GM12878 (cell line): ENCODE measurements at regions not wholly inside any gene's neighbourhood (a gene's known extent, or its start where the extent isn't known, plus 50 kb on each side); places are given as distances from the start of the nearest gene placed in this dataset.

ENCODE experiments used
- ATAC-seq: fragments of 200-7000 bp; cut with Tn5 transposase; 3 replicates; pipeline ENCODE4 v1.9.1; 2020; ENCODE audit warnings: mild to moderate bottlenecking, moderate library complexity
- BruUV-seq: library from RNA; stranded (reverse); fragments of 400-500 nt; replicated peaks from 2 replicates; lab custom pipeline; 2021; lab: Mats Ljungman, UMichigan
- CTCF ChIA-PET: fragments of 300-600 bp; sonication (Branson Sonifier 250); formaldehyde crosslinking; extraction: SDS; loops from one replicate; lab custom pipeline; 2021; ENCODE audit warnings: inconsistent platforms; lab: Yijun Ruan, JAX
- POLR2A ChIA-PET: fragments of 350-600 bp; formaldehyde crosslinking; extraction: SDS; loops from one replicate; lab custom pipeline; 2021; ENCODE audit warnings: inconsistent platforms; lab: Charles Lee
- RAD21 ChIA-PET: fragments of 300-600 bp; sonication (Branson Sonifier 250); formaldehyde crosslinking; loops from one replicate; lab custom pipeline; 2023; ENCODE audit warnings: antibody characterized with exemption; ENCODE audit not compliant: unreplicated experiment; lab: Charles Lee
- SMC1A ChIA-PET: fragments of 300-600 bp; sonication (Branson Sonifier 250); formaldehyde crosslinking; loops from one replicate; lab custom pipeline; 2023; ENCODE audit not compliant: unreplicated experiment, uncharacterized antibody; lab: Charles Lee
- DNase-seq: peaks from one replicate; pipeline ENCODE4 v3.0.0-alpha.2; 2011; ENCODE audit warnings: low read depth, low spot score
- FAIRE-seq: peaks from 3 replicates; lab custom pipeline; 2011; peaks lifted over from hg19 to GRCh38; lab: Jason Lieb, UNC
- H2AFZ ChIP-seq: 2 replicates; pipeline ENCODE4 v1.6.0; 2011; ENCODE audit warnings: low read depth, low read length, control low read depth; ENCODE audit not compliant: control insufficient read depth
- H3K27ac ChIP-seq: 2 replicates; pipeline ENCODE4 v1.5.1; 2011; ENCODE audit warnings: control low read depth; ENCODE audit not compliant: control insufficient read depth, insufficient read depth
- H3K27me3 ChIP-seq, 2 experiments: replicated peaks in 1 of 2; 2 replicates each; pipeline versions ENCODE4 v1.6.0 to v1.6.1; 2011; ENCODE audit warnings: low read length in 1 of 2; ENCODE audit not compliant: control insufficient read depth in 2 of 2, insufficient read depth in 2 of 2
- H3K36me3 ChIP-seq, 2 experiments: 2 replicates each; pipeline ENCODE4 v1.5.1; 2011; ENCODE audit warnings: low read length in 1 of 2; ENCODE audit not compliant: control insufficient read depth in 2 of 2, insufficient read depth in 2 of 2
- H3K4me1 ChIP-seq: 2 replicates; pipeline ENCODE4 v1.6.1; 2011; ENCODE audit warnings: mild to moderate bottlenecking, low read length, moderate library complexity, mixed read lengths; ENCODE audit not compliant: control insufficient read depth, insufficient read depth
- H3K4me2 ChIP-seq: 2 replicates; pipeline ENCODE4 v1.6.0; 2011; ENCODE audit warnings: control low read depth; ENCODE audit not compliant: control insufficient read depth, insufficient read depth
- H3K4me3 ChIP-seq: fragments of 200-600 bp; sonication (generic); 2 replicates; pipeline ENCODE4 v1.5.1; 2016
- H3K79me2 ChIP-seq: 2 replicates; pipeline ENCODE4 v1.6.0; 2011; ENCODE audit warnings: low read length; ENCODE audit not compliant: control insufficient read depth, insufficient read depth
- H3K9ac ChIP-seq: 2 replicates; pipeline ENCODE4 v1.8.0; 2011; ENCODE audit warnings: low read length, control low read depth, mixed read lengths; ENCODE audit not compliant: control insufficient read depth, insufficient read depth
- H3K9me3 ChIP-seq: replicated peaks from 3 replicates; pipeline ENCODE4 v1.5.1; 2011; ENCODE audit warnings: mild to moderate bottlenecking, low read length; ENCODE audit not compliant: control insufficient read depth, insufficient read depth
- H4K20me1 ChIP-seq: 2 replicates; pipeline ENCODE4 v1.6.0; 2011; ENCODE audit not compliant: control insufficient read depth, insufficient read depth
- BCL11A ChIP-seq: IDR thresholded peaks from 2 replicates; pipeline ENCODE4 v1.6.1; 2011; ENCODE audit warnings: low read depth, low read length
- BRCA1 ChIP-seq: IDR thresholded peaks from 2 replicates; pipeline ENCODE4 v1.6.1; 2011; ENCODE audit warnings: low read depth, low read length, improper control_type of control experiment
- IRF5 ChIP-seq: fragments of 450-650 bp; IDR thresholded peaks from 2 replicates; pipeline ENCODE4 v1.6.1; 2017; ENCODE audit warnings: borderline replicate concordance
- JUNB ChIP-seq: IDR thresholded peaks from 2 replicates; pipeline ENCODE4 v1.6.1; 2016; ENCODE audit warnings: antibody characterized with exemption, mild to moderate bottlenecking
- NFXL1 ChIP-seq: fragments of 450-650 bp; IDR thresholded peaks from 2 replicates; pipeline ENCODE4 v1.6.1; 2017; ENCODE audit warnings: antibody characterized with exemption, mild to moderate bottlenecking, borderline replicate concordance
- NFYA ChIP-seq: IDR thresholded peaks from 2 replicates; pipeline ENCODE4 v1.6.1; 2011; ENCODE audit warnings: low read depth, mild to moderate bottlenecking, low read length, improper control_type of control experiment, borderline replicate concordance
- NR2C1 ChIP-seq: fragments of 450-650 bp; IDR thresholded peaks from 2 replicates; pipeline ENCODE4 v1.6.1; 2017; ENCODE audit warnings: antibody characterized with exemption, mild to moderate bottlenecking, moderate library complexity
- PAX5 ChIP-seq: IDR thresholded peaks from 2 replicates; pipeline ENCODE4 v1.6.1; 2011; ENCODE audit warnings: low read depth, low read length, borderline replicate concordance
- SMARCA5 ChIP-seq: fragments of 450-650 bp; IDR thresholded peaks from 2 replicates; pipeline ENCODE4 v1.6.1; 2017; ENCODE audit warnings: mild to moderate bottlenecking
- ZNF384 ChIP-seq: IDR thresholded peaks from 2 replicates; pipeline ENCODE4 v1.6.1; 2012; ENCODE audit warnings: low read depth, mild to moderate bottlenecking, low read length, improper control_type of control experiment, borderline replicate concordance
- WGBS: methylation state at CpG from one replicate; pipeline ENCODE4 v1.1.6; 2016; ENCODE audit warnings: low lambda C conversion rate; ENCODE audit not compliant: insufficient replicate concordance, insufficient coverage; ENCODE audit errors: missing lambda C conversion rate; 5-methylcytosine and 5-hydroxymethylcytosine counted together
- in situ Hi-C: fragments of 300-500 bp; cut with MboI; formaldehyde crosslinking; loops from 9 replicates; pipeline ENCODE4 v1.14.3; 2018; ENCODE audit warnings: mixed read lengths
- intact Hi-C: fragments of 100-400 bp; cut with micrococcal nuclease; formaldehyde crosslinking; loops from one replicate; pipeline ENCODE4 v1.14.2; 2022; ENCODE audit not compliant: unreplicated experiment
- TF ChIP-seq, protein P1 (sequence below): IDR thresholded peaks from 2 replicates; pipeline ENCODE4 v1.6.1; 2012; ENCODE audit warnings: low read depth, low read length, improper control_type of control experiment
- TF ChIP-seq, protein P2 (sequence below): fragments of 450-650 bp; IDR thresholded peaks from 2 replicates; pipeline ENCODE4 v1.6.1; 2016; ENCODE audit warnings: mild to moderate bottlenecking
- TF ChIP-seq, protein P3 (sequence below): fragments of 450-650 bp; formaldehyde crosslinking; IDR thresholded peaks from 2 replicates; pipeline ENCODE4 v1.4.0; 2020; ENCODE audit warnings: mild to moderate bottlenecking, moderate library complexity
- TF ChIP-seq, protein P4 (sequence below): fragments of 450-650 bp; IDR thresholded peaks from 2 replicates; pipeline ENCODE4 v1.6.1; 2017; ENCODE audit warnings: mild to moderate bottlenecking, moderate library complexity

GRCh38 chr2:62339837-62340236, 143.9 kb downstream of the B3GNT2 start:
- intact Hi-C loops: loop anchor here (2.0 to 10.0 kb wide), 4 partner anchors 31 to 345 kb away; no protein-coding TSS in a partner anchor
- 44% methylated on average over 2 of the region's 2 CpGs for WGBS
- TF ChIP-seq NFXL1: no peak
- TF ChIP-seq, protein P1, sequence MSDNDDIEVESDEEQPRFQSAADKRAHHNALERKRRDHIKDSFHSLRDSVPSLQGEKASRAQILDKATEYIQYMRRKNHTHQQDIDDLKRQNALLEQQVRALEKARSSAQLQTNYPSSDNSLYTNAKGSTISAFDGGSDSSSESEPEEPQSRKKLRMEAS: no peak
- TF ChIP-seq, protein P2, sequence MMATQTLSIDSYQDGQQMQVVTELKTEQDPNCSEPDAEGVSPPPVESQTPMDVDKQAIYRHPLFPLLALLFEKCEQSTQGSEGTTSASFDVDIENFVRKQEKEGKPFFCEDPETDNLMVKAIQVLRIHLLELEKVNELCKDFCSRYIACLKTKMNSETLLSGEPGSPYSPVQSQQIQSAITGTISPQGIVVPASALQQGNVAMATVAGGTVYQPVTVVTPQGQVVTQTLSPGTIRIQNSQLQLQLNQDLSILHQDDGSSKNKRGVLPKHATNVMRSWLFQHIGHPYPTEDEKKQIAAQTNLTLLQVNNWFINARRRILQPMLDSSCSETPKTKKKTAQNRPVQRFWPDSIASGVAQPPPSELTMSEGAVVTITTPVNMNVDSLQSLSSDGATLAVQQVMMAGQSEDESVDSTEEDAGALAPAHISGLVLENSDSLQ: no peak
- TF ChIP-seq SMARCA5: no peak
- TF ChIP-seq BRCA1: no peak
- TF ChIP-seq, protein P3, sequence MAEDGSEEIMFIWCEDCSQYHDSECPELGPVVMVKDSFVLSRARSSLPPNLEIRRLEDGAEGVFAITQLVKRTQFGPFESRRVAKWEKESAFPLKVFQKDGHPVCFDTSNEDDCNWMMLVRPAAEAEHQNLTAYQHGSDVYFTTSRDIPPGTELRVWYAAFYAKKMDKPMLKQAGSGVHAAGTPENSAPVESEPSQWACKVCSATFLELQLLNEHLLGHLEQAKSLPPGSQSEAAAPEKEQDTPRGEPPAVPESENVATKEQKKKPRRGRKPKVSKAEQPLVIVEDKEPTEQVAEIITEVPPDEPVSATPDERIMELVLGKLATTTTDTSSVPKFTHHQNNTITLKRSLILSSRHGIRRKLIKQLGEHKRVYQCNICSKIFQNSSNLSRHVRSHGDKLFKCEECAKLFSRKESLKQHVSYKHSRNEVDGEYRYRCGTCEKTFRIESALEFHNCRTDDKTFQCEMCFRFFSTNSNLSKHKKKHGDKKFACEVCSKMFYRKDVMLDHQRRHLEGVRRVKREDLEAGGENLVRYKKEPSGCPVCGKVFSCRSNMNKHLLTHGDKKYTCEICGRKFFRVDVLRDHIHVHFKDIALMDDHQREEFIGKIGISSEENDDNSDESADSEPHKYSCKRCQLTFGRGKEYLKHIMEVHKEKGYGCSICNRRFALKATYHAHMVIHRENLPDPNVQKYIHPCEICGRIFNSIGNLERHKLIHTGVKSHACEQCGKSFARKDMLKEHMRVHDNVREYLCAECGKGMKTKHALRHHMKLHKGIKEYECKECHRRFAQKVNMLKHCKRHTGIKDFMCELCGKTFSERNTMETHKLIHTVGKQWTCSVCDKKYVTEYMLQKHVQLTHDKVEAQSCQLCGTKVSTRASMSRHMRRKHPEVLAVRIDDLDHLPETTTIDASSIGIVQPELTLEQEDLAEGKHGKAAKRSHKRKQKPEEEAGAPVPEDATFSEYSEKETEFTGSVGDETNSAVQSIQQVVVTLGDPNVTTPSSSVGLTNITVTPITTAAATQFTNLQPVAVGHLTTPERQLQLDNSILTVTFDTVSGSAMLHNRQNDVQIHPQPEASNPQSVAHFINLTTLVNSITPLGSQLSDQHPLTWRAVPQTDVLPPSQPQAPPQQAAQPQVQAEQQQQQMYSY (CRISPR knock-in tag): no peak
- TF ChIP-seq ZNF384: no peak
- TF ChIP-seq IRF5: no peak
- TF ChIP-seq NFYA: no peak
- no peak for TF ChIP-seq JUNB
- TF ChIP-seq, protein P4, sequence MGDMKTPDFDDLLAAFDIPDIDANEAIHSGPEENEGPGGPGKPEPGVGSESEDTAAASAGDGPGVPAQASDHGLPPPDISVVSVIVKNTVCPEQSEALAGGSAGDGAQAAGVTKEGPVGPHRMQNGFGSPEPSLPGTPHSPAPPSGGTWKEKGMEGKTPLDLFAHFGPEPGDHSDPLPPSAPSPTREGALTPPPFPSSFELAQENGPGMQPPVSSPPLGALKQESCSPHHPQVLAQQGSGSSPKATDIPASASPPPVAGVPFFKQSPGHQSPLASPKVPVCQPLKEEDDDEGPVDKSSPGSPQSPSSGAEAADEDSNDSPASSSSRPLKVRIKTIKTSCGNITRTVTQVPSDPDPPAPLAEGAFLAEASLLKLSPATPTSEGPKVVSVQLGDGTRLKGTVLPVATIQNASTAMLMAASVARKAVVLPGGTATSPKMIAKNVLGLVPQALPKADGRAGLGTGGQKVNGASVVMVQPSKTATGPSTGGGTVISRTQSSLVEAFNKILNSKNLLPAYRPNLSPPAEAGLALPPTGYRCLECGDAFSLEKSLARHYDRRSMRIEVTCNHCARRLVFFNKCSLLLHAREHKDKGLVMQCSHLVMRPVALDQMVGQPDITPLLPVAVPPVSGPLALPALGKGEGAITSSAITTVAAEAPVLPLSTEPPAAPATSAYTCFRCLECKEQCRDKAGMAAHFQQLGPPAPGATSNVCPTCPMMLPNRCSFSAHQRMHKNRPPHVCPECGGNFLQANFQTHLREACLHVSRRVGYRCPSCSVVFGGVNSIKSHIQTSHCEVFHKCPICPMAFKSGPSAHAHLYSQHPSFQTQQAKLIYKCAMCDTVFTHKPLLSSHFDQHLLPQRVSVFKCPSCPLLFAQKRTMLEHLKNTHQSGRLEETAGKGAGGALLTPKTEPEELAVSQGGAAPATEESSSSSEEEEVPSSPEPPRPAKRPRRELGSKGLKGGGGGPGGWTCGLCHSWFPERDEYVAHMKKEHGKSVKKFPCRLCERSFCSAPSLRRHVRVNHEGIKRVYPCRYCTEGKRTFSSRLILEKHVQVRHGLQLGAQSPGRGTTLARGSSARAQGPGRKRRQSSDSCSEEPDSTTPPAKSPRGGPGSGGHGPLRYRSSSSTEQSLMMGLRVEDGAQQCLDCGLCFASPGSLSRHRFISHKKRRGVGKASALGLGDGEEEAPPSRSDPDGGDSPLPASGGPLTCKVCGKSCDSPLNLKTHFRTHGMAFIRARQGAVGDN: no peak
- TF ChIP-seq NR2C1: no peak
- no peak for TF ChIP-seq BCL11A
- TF ChIP-seq PAX5: no peak

More at GRCh38 chr2:62339837-62340236, 143.9 kb downstream of the B3GNT2 start:
- Histone ChIP-seq H3K9ac (no peak overlapping the region), H3K9me3 (no peaks in the 10 kb centered on the region), H3K4me3 (no peak overlapping the region), H4K20me1 (no peaks in the 10 kb centered on the region), H3K4me2 (no peak overlapping the region), H3K27ac (peak overlapping the region; percentile 77), H3K79me2 (no peaks in the 10 kb centered on the region; the same call in 1 of the 2 replicates), H3K36me3 (no peaks in the 10 kb centered on the region), H3K27me3 (no peaks in the 10 kb centered on the region), H2AFZ (no peak overlapping the region), H3K4me1 (peaks cover 57% of the 10 kb centered on the region)
- no peak for ATAC-seq
- ChIA-PET SMC1A (interaction anchor here (0.6 to 16.4 kb wide), 12 partner anchors 8 to 347 kb away, joined by 3 to 467 read pairs (median 3); no protein-coding TSS in a partner anchor), RAD21 (interaction anchor here (0.7 to 2.8 kb wide), 13 partner anchors 9 to 1138 kb away, joined by 3 to 17 read pairs (median 5); no protein-coding TSS in a partner anchor), POLR2A (interaction anchor here (0.6 to 1.5 kb wide), 7 partner anchors 11 to 417 kb away, joined by 3 to 7 read pairs (median 4); no protein-coding TSS in a partner anchor), CTCF (interaction anchor here (0.6 to 4.8 kb wide), 8 partner anchors 18 to 345 kb away, joined by 3 to 17 read pairs (median 3); no protein-coding TSS in a partner anchor)
- DNase-seq: no peak
- in situ Hi-C loops: no loop called here
- BruUV-seq: no TSS peak
- FAIRE-seq: no peak
